ENCODE measurements at regions not wholly inside any gene's neighbourhood (a gene's known extent, or its start where the extent isn't known, plus 50 kb on each side); places are given as distances from the start of the nearest gene placed in this dataset.

DNA sequence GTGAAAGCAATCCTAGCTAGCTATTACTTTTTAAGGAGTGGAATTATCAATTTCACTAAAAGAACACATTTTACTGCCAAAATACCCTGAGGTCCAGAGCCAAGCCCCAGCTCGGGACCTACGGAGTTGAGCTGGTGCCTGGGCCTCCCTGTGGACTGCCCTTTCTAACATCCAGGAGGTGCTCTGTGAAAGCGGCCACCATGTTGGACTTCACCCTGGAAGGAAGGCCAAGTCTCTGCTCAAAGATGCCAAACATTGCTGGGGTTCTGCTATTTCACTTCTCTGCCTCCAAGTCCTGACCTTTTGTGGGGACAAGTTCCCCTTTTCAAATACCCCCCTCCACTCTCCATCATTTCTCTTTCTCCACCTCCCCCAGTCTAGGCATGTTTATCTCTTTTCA lies 498.7 kb upstream of the RAB6C start:
- TF ChIP-seq, protein P1, sequence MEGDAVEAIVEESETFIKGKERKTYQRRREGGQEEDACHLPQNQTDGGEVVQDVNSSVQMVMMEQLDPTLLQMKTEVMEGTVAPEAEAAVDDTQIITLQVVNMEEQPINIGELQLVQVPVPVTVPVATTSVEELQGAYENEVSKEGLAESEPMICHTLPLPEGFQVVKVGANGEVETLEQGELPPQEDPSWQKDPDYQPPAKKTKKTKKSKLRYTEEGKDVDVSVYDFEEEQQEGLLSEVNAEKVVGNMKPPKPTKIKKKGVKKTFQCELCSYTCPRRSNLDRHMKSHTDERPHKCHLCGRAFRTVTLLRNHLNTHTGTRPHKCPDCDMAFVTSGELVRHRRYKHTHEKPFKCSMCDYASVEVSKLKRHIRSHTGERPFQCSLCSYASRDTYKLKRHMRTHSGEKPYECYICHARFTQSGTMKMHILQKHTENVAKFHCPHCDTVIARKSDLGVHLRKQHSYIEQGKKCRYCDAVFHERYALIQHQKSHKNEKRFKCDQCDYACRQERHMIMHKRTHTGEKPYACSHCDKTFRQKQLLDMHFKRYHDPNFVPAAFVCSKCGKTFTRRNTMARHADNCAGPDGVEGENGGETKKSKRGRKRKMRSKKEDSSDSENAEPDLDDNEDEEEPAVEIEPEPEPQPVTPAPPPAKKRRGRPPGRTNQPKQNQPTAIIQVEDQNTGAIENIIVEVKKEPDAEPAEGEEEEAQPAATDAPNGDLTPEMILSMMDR (conservative IDR thresholded peaks at IDR 0.05), result no peak
- no peak for TF ChIP-seq EZH2 (IDR thresholded peaks at IDR 0.05; ENCODE audit: low read depth)
